Calu3 (cell line): ENCODE measurements at regions not wholly inside any gene's neighbourhood (a gene's known extent, or its start where the extent isn't known, plus 50 kb on each side); places are given as distances from the start of the nearest gene placed in this dataset.
"Not testable (repeated sequence)": the region's sequence is repeated elsewhere in the genome, so short reads cannot be mapped to it uniquely, and the experiment has no call there.

Experiments
- BruUV-seq: library from RNA; stranded (reverse); fragments of 400-500 nt; replicated peaks from 2 replicates; lab custom pipeline; 2021; lab: Mats Ljungman, UMichigan
- CTCF ChIA-PET: fragments of 300-600 bp; sonication (Branson Sonifier 250); formaldehyde crosslinking; loops from one replicate; lab custom pipeline; 2022; ENCODE audit warnings: antibody characterized with exemption; lab: Charles Lee
- DNase-seq: peaks from one replicate; pipeline ENCODE4 v3.0.0; 2022
- H3K27ac Mint-ChIP-seq: one replicate; pipeline ENCODE4 v1.8.0; 2022; ENCODE audit warnings: mixed read lengths; ENCODE audit not compliant: unreplicated experiment
- H3K27me3 Mint-ChIP-seq: one replicate; pipeline ENCODE4 v1.8.0; 2022; ENCODE audit warnings: mixed read lengths; ENCODE audit not compliant: unreplicated experiment
- H3K36me3 Mint-ChIP-seq: one replicate; pipeline ENCODE4 v1.8.0; 2022; ENCODE audit warnings: mild to moderate bottlenecking, moderate library complexity, mixed read lengths; ENCODE audit not compliant: insufficient read depth, unreplicated experiment
- H3K4me1 Mint-ChIP-seq: one replicate; pipeline ENCODE4 v1.8.0; 2022; ENCODE audit warnings: mild to moderate bottlenecking, low read depth, mixed read lengths; ENCODE audit not compliant: unreplicated experiment
- H3K4me3 Mint-ChIP-seq: one replicate; pipeline ENCODE4 v1.8.0; 2022; ENCODE audit warnings: mild to moderate bottlenecking, low read depth, moderate library complexity, mixed read lengths; ENCODE audit not compliant: unreplicated experiment
- H3K9me3 Mint-ChIP-seq: one replicate; pipeline ENCODE4 v1.8.0; 2022; ENCODE audit warnings: low read depth, mixed read lengths; ENCODE audit not compliant: unreplicated experiment
- CTCF ChIP-seq: fragments of 200-600 bp; IDR thresholded peaks from one replicate; pipeline ENCODE4 v1.8.0; 2022; ENCODE audit warnings: antibody characterized with exemption; ENCODE audit not compliant: unreplicated experiment
- intact Hi-C: fragments of 100-400 bp; cut with micrococcal nuclease; formaldehyde crosslinking; loops from one replicate; pipeline ENCODE4 v1.10.0; 2022; ENCODE audit not compliant: unreplicated experiment

- Mint-ChIP-seq H3K9me3 (peaks cover 3% of the 10 kb centered on the region), H3K4me1 (no peaks in the 10 kb centered on the region), H3K4me3 (no peak overlapping the region), H3K27me3 (no peaks in the 10 kb centered on the region), H3K36me3 (no peaks in the 10 kb centered on the region), H3K27ac (no peak overlapping the region)
- BruUV-seq: no TSS peak
- TF ChIP-seq CTCF: no peak
- intact Hi-C loops: no loop called here
- CTCF ChIA-PET: no interaction called here
- DNase-seq: no peak
Observed at GRCh38 chr21:19224090-19224489, 820.5 kb upstream of the TMPRSS15 start.

- H3K36me3 Mint-ChIP-seq: no peaks in the 10 kb centered on the region
- H3K4me3 Mint-ChIP-seq: no peak overlapping the region
Observed at GRCh38 chr21:19228226-19228625, 824.6 kb upstream of the TMPRSS15 start.

GRCh38 chr21:19233841-19234240 lies 830.3 kb upstream of the TMPRSS15 start:
- DNase-seq, H3K4me1 Mint-ChIP-seq, H3K4me3 Mint-ChIP-seq, BruUV-seq, intact Hi-C loops, H3K9me3 Mint-ChIP-seq, CTCF ChIA-PET, H3K36me3 Mint-ChIP-seq, H3K27ac Mint-ChIP-seq, H3K27me3 Mint-ChIP-seq: not testable (repeated sequence)

More at GRCh38 chr21:19228226-19228625, 824.6 kb upstream of the TMPRSS15 start:
- no peak for TF ChIP-seq CTCF
- DNase-seq: no peak
- intact Hi-C loops: no loop called here
- Mint-ChIP-seq H3K27ac (no peak overlapping the region), H3K9me3 (peaks cover 3% of the 10 kb centered on the region), H3K4me1 (no peaks in the 10 kb centered on the region), H3K27me3 (no peaks in the 10 kb centered on the region)
- no TSS peak for BruUV-seq
- CTCF ChIA-PET: no interaction called here

GRCh38 chr21:19236209-19236608 lies 832.6 kb upstream of the TMPRSS15 start:
- no TSS peak for BruUV-seq
- intact Hi-C loops: no loop called here

More at GRCh38 chr21:19236209-19236608, 832.6 kb upstream of the TMPRSS15 start:
- no peaks in the 10 kb centered on the region for H3K27me3 Mint-ChIP-seq
- H3K4me1 Mint-ChIP-seq: no peaks in the 10 kb centered on the region
- H3K27ac Mint-ChIP-seq: no peak overlapping the region
- TF ChIP-seq CTCF: no peak
- no peak for DNase-seq
- H3K9me3 Mint-ChIP-seq: no peaks in the 10 kb centered on the region
- CTCF ChIA-PET: no interaction called here
- H3K36me3 Mint-ChIP-seq: no peaks in the 10 kb centered on the region
- no peak overlapping the region for H3K4me3 Mint-ChIP-seq
